ENCODE measurements at regions not wholly inside any gene's neighbourhood (a gene's known extent, or its start where the extent isn't known, plus 50 kb on each side); places are given as distances from the start of the nearest gene placed in this dataset.

GRCh38 chr16:49932946-49933345, 77.0 kb upstream of the ZNF423 start:
- intact Hi-C loops (cut with micrococcal nuclease; ENCODE audit: unreplicated experiment), result no loop called here
- TF ChIP-seq SIN3A (IDR thresholded peaks at IDR 0.05; ENCODE audit: borderline replicate concordance, insufficient read depth, low read depth, low read length) (no peak), POLR2AphosphoS5 (IDR thresholded peaks at IDR 0.05; ENCODE audit: low read depth, low read length) (no peak), TCF7L2 (IDR thresholded peaks at IDR 0.05; ENCODE audit: low read depth, low read length) (no peak), REST (IDR thresholded peaks at IDR 0.05; ENCODE audit: insufficient read depth in 1 of 2, low read depth in 2 of 2, low read length in 1 of 2) (no peak), CTCF (IDR thresholded peaks at IDR 0.05) (no peak)
- ATAC-seq (no peak), DNase-seq (ENCODE audit: low read depth, low spot score) (no peak)
- ChIA-PET POLR2A (no interaction called here), CTCF (no interaction called here)
- Histone ChIP-seq H3K4me1 (ENCODE audit: control insufficient read depth, insufficient read depth, low read length) (no peaks in the 10 kb centered on the region), H3K9me3 (ENCODE audit: control insufficient read depth, insufficient read depth, low read depth, low read length) (no peaks in the 10 kb centered on the region), H3K4me3 (ENCODE audit: low read depth in 2 of 2, low read length in 2 of 2) (no peak overlapping the region), H3K27ac (ENCODE audit: low read length) (no peak overlapping the region), H3K36me3 (ENCODE audit: control insufficient read depth, insufficient read depth, low read length) (no peaks in the 10 kb centered on the region), H3K27me3 (ENCODE audit: control insufficient read depth, insufficient read depth, low read length) (no peaks in the 10 kb centered on the region)
- in situ Hi-C loops (cut with HindIII; ENCODE audit: low pct_unique_long_range_greater_than_20kb, low sequenced_read_pairs), result no loop called here
- BruUV-seq (replicated peaks), result no TSS peak

- BruUV-seq (replicated peaks), result no TSS peak
- in situ Hi-C loops (cut with HindIII; ENCODE audit: low pct_unique_long_range_greater_than_20kb, low sequenced_read_pairs), result no loop called here
Observed at GRCh38 chr16:49936791-49937190, 80.9 kb upstream of the ZNF423 start.

More at GRCh38 chr16:49936791-49937190, 80.9 kb upstream of the ZNF423 start:
- ATAC-seq (no peak), DNase-seq (ENCODE audit: low read depth, low spot score) (no peak)
- Histone ChIP-seq H3K27ac (ENCODE audit: low read length) (no peak overlapping the region), H3K27me3 (ENCODE audit: control insufficient read depth, insufficient read depth, low read length) (no peaks in the 10 kb centered on the region; the same call in 1 of the 2 replicates), H3K36me3 (ENCODE audit: control insufficient read depth, insufficient read depth, low read length) (no peaks in the 10 kb centered on the region), H3K4me3 (ENCODE audit: low read depth in 2 of 2, low read length in 2 of 2) (no peak overlapping the region), H3K9me3 (ENCODE audit: control insufficient read depth, insufficient read depth, low read depth, low read length) (no peaks in the 10 kb centered on the region), H3K4me1 (ENCODE audit: control insufficient read depth, insufficient read depth, low read length) (no peaks in the 10 kb centered on the region)
- TF ChIP-seq CTCF (IDR thresholded peaks at IDR 0.05) (no peak), POLR2AphosphoS5 (IDR thresholded peaks at IDR 0.05; ENCODE audit: low read depth, low read length) (no peak), SIN3A (IDR thresholded peaks at IDR 0.05; ENCODE audit: borderline replicate concordance, insufficient read depth, low read depth, low read length) (no peak), TCF7L2 (IDR thresholded peaks at IDR 0.05; ENCODE audit: low read depth, low read length) (no peak), REST (IDR thresholded peaks at IDR 0.05; ENCODE audit: insufficient read depth in 1 of 2, low read depth in 2 of 2, low read length in 1 of 2) (no peak)
- ChIA-PET POLR2A (no interaction called here), CTCF (no interaction called here)
- intact Hi-C loops (cut with micrococcal nuclease; ENCODE audit: unreplicated experiment), result no loop called here
